Activated T-helper 17 cell treated with anti-CD3 and anti-CD28 coated beads, Interleukin-2, amount 50 U/mL, for 72 hours (primary cell): ENCODE measurements at regions not wholly inside any gene's neighbourhood (a gene's known extent, or its start where the extent isn't known, plus 50 kb on each side); places are given as distances from the start of the nearest gene placed in this dataset.

Experiments
- ATAC-seq: fragments of 150-1000 bp; cut with Tn5 transposase; replicated peaks from 2 replicates; pipeline ENCODE4 v1.10.0; 2021; ENCODE audit warnings: mild to moderate bottlenecking, moderate library complexity
- H3K27ac Mint-ChIP-seq: one replicate; pipeline ENCODE4 v1.8.0; 2022; ENCODE audit warnings: mixed read lengths
- H3K27me3 Mint-ChIP-seq: one replicate; pipeline ENCODE4 v1.8.0; 2022; ENCODE audit warnings: mixed read lengths
- H3K36me3 Mint-ChIP-seq: one replicate; pipeline ENCODE4 v1.8.0; 2022; ENCODE audit warnings: low read depth, mild to moderate bottlenecking, mixed read lengths
- H3K4me1 Mint-ChIP-seq: one replicate; pipeline ENCODE4 v1.8.0; 2022; ENCODE audit warnings: mixed read lengths
- H3K4me3 Mint-ChIP-seq: one replicate; pipeline ENCODE4 v1.8.0; 2022; ENCODE audit warnings: mild to moderate bottlenecking, mixed read lengths
- H3K9me3 Mint-ChIP-seq: one replicate; pipeline ENCODE4 v1.8.0; 2022; ENCODE audit warnings: mixed read lengths

- no peaks in the 10 kb centered on the region for H3K4me1 Mint-ChIP-seq
- H3K27me3 Mint-ChIP-seq = no peaks in the 10 kb centered on the region
- no peak for ATAC-seq
- H3K4me3 Mint-ChIP-seq = no peak overlapping the region
- H3K36me3 Mint-ChIP-seq = no peaks in the 10 kb centered on the region
- no peak overlapping the region for H3K27ac Mint-ChIP-seq
- H3K9me3 Mint-ChIP-seq = peaks cover 15% of the 10 kb centered on the region
Measured at GRCh38 chr5:124377386-124377785, 369.1 kb downstream of the ZNF608 start.

GRCh38 chr5:124373883-124374282, 372.6 kb downstream of the ZNF608 start:
- Mint-ChIP-seq H3K4me3 (no peak overlapping the region), H3K9me3 (peaks cover 4% of the 10 kb centered on the region), H3K4me1 (no peaks in the 10 kb centered on the region), H3K36me3 (no peaks in the 10 kb centered on the region), H3K27me3 (no peaks in the 10 kb centered on the region), H3K27ac (no peak overlapping the region)
- no peak for ATAC-seq

GRCh38 chr5:124372457-124372856, 374.0 kb downstream of the ZNF608 start:
- H3K9me3 Mint-ChIP-seq = peaks cover 4% of the 10 kb centered on the region
- H3K27ac Mint-ChIP-seq = no peak overlapping the region
- ATAC-seq = no peak
- no peaks in the 10 kb centered on the region for H3K36me3 Mint-ChIP-seq
- H3K27me3 Mint-ChIP-seq = no peaks in the 10 kb centered on the region
- H3K4me1 Mint-ChIP-seq = no peaks in the 10 kb centered on the region
- no peak overlapping the region for H3K4me3 Mint-ChIP-seq

GRCh38 chr5:124371111-124371706, 375.2 kb downstream of the ZNF608 start:
- ATAC-seq = no peak
- H3K4me1 Mint-ChIP-seq = no peaks in the 10 kb centered on the region
- H3K4me3 Mint-ChIP-seq = no peak overlapping the region
- H3K27me3 Mint-ChIP-seq = no peaks in the 10 kb centered on the region
- no peak overlapping the region for H3K27ac Mint-ChIP-seq
- no peaks in the 10 kb centered on the region for H3K36me3 Mint-ChIP-seq
- H3K9me3 Mint-ChIP-seq = peaks cover 4% of the 10 kb centered on the region

- Mint-ChIP-seq H3K27ac (no peak overlapping the region), H3K27me3 (no peaks in the 10 kb centered on the region), H3K4me3 (no peak overlapping the region), H3K36me3 (no peaks in the 10 kb centered on the region), H3K4me1 (no peaks in the 10 kb centered on the region), H3K9me3 (peaks cover 4% of the 10 kb centered on the region)
- no peak for ATAC-seq
Measured at GRCh38 chr5:124370601-124371000, 375.8 kb downstream of the ZNF608 start.

- H3K36me3 Mint-ChIP-seq = no peaks in the 10 kb centered on the region
- ATAC-seq = no peak
- no peak overlapping the region for H3K27ac Mint-ChIP-seq
- no peaks in the 10 kb centered on the region for H3K27me3 Mint-ChIP-seq
- H3K4me3 Mint-ChIP-seq = no peak overlapping the region
- no peaks in the 10 kb centered on the region for H3K4me1 Mint-ChIP-seq
- H3K9me3 Mint-ChIP-seq = peaks cover 9% of the 10 kb centered on the region
Measured at GRCh38 chr5:124365361-124365801, 381.1 kb downstream of the ZNF608 start.

GRCh38 chr5:124355928-124356327, 390.5 kb downstream of the ZNF608 start:
- Mint-ChIP-seq H3K9me3 (peaks cover 14% of the 10 kb centered on the region), H3K4me1 (no peaks in the 10 kb centered on the region), H3K27me3 (no peaks in the 10 kb centered on the region), H3K36me3 (no peaks in the 10 kb centered on the region), H3K27ac (no peak overlapping the region), H3K4me3 (no peak overlapping the region)
- ATAC-seq = no peak

- peaks cover 8% of the 10 kb centered on the region for H3K9me3 Mint-ChIP-seq
- no peaks in the 10 kb centered on the region for H3K27me3 Mint-ChIP-seq
- no peak overlapping the region for H3K4me3 Mint-ChIP-seq
- no peak overlapping the region for H3K27ac Mint-ChIP-seq
- ATAC-seq = no peak
- H3K4me1 Mint-ChIP-seq = no peaks in the 10 kb centered on the region
- H3K36me3 Mint-ChIP-seq = no peaks in the 10 kb centered on the region
Measured at GRCh38 chr5:124353016-124353415, 393.4 kb downstream of the ZNF608 start.

GRCh38 chr5:124352312-124352711, 394.1 kb downstream of the ZNF608 start:
- Mint-ChIP-seq H3K36me3 (no peaks in the 10 kb centered on the region), H3K27ac (no peak overlapping the region), H3K4me1 (no peaks in the 10 kb centered on the region), H3K27me3 (no peaks in the 10 kb centered on the region), H3K9me3 (peaks cover 8% of the 10 kb centered on the region), H3K4me3 (no peak overlapping the region)
- ATAC-seq = no peak

- Mint-ChIP-seq H3K27ac (no peak overlapping the region), H3K4me3 (no peak overlapping the region), H3K27me3 (no peaks in the 10 kb centered on the region), H3K9me3 (peaks cover 4% of the 10 kb centered on the region), H3K36me3 (no peaks in the 10 kb centered on the region), H3K4me1 (no peaks in the 10 kb centered on the region)
- no peak for ATAC-seq
Measured at GRCh38 chr5:124349931-124350330, 396.5 kb downstream of the ZNF608 start.

- no peak for ATAC-seq
Measured at GRCh38 chr5:124343451-124343867, 403.0 kb downstream of the ZNF608 start.

GRCh38 chr5:124342986-124343385, 403.5 kb downstream of the ZNF608 start:
- Mint-ChIP-seq H3K4me1 (no peaks in the 10 kb centered on the region), H3K27ac (no peak overlapping the region), H3K36me3 (no peaks in the 10 kb centered on the region), H3K9me3 (peaks cover 6% of the 10 kb centered on the region), H3K4me3 (no peak overlapping the region), H3K27me3 (no peaks in the 10 kb centered on the region)
- no peak for ATAC-seq

More at GRCh38 chr5:124343451-124343867, 403.0 kb downstream of the ZNF608 start:
- H3K27ac Mint-ChIP-seq = no peak overlapping the region
- no peaks in the 10 kb centered on the region for H3K36me3 Mint-ChIP-seq
- peaks cover 2% of the 10 kb centered on the region for H3K9me3 Mint-ChIP-seq
- H3K4me1 Mint-ChIP-seq = no peaks in the 10 kb centered on the region
- no peaks in the 10 kb centered on the region for H3K27me3 Mint-ChIP-seq
- H3K4me3 Mint-ChIP-seq = no peak overlapping the region

GRCh38 chr5:124342584-124342983, 403.9 kb downstream of the ZNF608 start:
- no peaks in the 10 kb centered on the region for H3K36me3 Mint-ChIP-seq
- no peak overlapping the region for H3K4me3 Mint-ChIP-seq
- no peak for ATAC-seq
- H3K27me3 Mint-ChIP-seq = no peaks in the 10 kb centered on the region
- peaks cover 6% of the 10 kb centered on the region for H3K9me3 Mint-ChIP-seq
- H3K4me1 Mint-ChIP-seq = no peaks in the 10 kb centered on the region
- H3K27ac Mint-ChIP-seq = no peak overlapping the region

- peaks cover 6% of the 10 kb centered on the region for H3K9me3 Mint-ChIP-seq
- H3K27me3 Mint-ChIP-seq = no peaks in the 10 kb centered on the region
- H3K4me3 Mint-ChIP-seq = no peak overlapping the region
- no peaks in the 10 kb centered on the region for H3K36me3 Mint-ChIP-seq
- no peak for ATAC-seq
- no peaks in the 10 kb centered on the region for H3K4me1 Mint-ChIP-seq
- H3K27ac Mint-ChIP-seq = no peak overlapping the region
Measured at GRCh38 chr5:124342027-124342471, 404.4 kb downstream of the ZNF608 start.

GRCh38 chr5:124341066-124341858, 405.2 kb downstream of the ZNF608 start:
- peaks cover 6% of the 10 kb centered on the region for H3K9me3 Mint-ChIP-seq
- H3K36me3 Mint-ChIP-seq = no peaks in the 10 kb centered on the region
- H3K27me3 Mint-ChIP-seq = no peaks in the 10 kb centered on the region
- H3K27ac Mint-ChIP-seq = no peak overlapping the region
- no peak for ATAC-seq
- H3K4me1 Mint-ChIP-seq = no peaks in the 10 kb centered on the region
- no peak overlapping the region for H3K4me3 Mint-ChIP-seq
